ENCODE measurements at regions not wholly inside any gene's neighbourhood (a gene's known extent, or its start where the extent isn't known, plus 50 kb on each side); places are given as distances from the start of the nearest gene placed in this dataset.

DNA sequence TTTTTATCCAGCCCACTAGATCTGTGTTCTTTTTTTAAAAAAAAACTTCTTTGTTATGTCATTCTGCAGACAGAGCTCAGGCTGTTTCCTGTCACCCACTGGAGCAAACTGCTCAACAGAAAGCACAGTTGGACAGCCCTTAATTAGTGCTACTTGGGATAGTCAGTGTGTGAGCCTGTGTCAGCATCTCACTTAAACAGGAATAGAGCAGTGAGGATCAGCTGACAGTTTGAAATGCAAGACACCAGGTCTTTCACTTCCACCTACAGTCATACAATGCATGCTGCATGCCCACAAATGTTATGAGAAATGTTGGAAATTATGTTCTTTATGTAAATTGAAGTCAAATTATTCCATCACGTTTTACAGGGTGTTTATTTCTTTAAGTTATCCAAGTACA, 174.9 kb downstream of the NR4A2 start:
- Histone ChIP-seq H3K9me3 (no peaks in the 10 kb centered on the region), H3K36me3 (replicated peaks in 1 of 2; ENCODE audit: control insufficient read depth in 1 of 2, insufficient read depth in 2 of 2, low read length in 1 of 2) (no peaks in the 10 kb centered on the region), H3K9me2 (no peaks in the 10 kb centered on the region), H2AFZ (ENCODE audit: low read depth) (no peak overlapping the region), H3K4me2 (no peak overlapping the region), H4K20me1 (ENCODE audit: insufficient read depth) (no peaks in the 10 kb centered on the region), H3K27ac (ENCODE audit: low read depth in 2 of 2, low read length in 1 of 2) (no peak overlapping the region), H3K79me2 (ENCODE audit: insufficient read depth) (no peaks in the 10 kb centered on the region), H3K4me1 (ENCODE audit: control insufficient read depth in 1 of 2, insufficient read depth in 2 of 2, low read depth in 1 of 2, low read length in 1 of 2) (no peaks in the 10 kb centered on the region), H3K27me3 (ENCODE audit: insufficient read depth) (no peaks in the 10 kb centered on the region), H3K4me3 (ENCODE audit: low read depth in 2 of 2, low read length in 1 of 2) (no peak overlapping the region), H3K9ac (no peak overlapping the region), H3F3A (replicated peaks; ENCODE audit: insufficient read depth) (no peaks in the 10 kb centered on the region)
- TF ChIP-seq FOSL2 (IDR thresholded peaks at IDR 0.05; ENCODE audit: borderline replicate concordance, low read depth) = no peak
- TF ChIP-seq, protein P1, sequence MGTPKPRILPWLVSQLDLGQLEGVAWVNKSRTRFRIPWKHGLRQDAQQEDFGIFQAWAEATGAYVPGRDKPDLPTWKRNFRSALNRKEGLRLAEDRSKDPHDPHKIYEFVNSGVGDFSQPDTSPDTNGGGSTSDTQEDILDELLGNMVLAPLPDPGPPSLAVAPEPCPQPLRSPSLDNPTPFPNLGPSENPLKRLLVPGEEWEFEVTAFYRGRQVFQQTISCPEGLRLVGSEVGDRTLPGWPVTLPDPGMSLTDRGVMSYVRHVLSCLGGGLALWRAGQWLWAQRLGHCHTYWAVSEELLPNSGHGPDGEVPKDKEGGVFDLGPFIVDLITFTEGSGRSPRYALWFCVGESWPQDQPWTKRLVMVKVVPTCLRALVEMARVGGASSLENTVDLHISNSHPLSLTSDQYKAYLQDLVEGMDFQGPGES (IDR thresholded peaks at IDR 0.05; ENCODE audit: low read depth, low read length) = no peak
- TF ChIP-seq, protein P2, sequence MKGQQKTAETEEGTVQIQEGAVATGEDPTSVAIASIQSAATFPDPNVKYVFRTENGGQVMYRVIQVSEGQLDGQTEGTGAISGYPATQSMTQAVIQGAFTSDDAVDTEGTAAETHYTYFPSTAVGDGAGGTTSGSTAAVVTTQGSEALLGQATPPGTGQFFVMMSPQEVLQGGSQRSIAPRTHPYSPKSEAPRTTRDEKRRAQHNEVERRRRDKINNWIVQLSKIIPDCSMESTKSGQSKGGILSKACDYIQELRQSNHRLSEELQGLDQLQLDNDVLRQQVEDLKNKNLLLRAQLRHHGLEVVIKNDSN (IDR thresholded peaks at IDR 0.05; ENCODE audit: borderline replicate concordance, low read depth) = no peak
- TF ChIP-seq, protein P3, sequence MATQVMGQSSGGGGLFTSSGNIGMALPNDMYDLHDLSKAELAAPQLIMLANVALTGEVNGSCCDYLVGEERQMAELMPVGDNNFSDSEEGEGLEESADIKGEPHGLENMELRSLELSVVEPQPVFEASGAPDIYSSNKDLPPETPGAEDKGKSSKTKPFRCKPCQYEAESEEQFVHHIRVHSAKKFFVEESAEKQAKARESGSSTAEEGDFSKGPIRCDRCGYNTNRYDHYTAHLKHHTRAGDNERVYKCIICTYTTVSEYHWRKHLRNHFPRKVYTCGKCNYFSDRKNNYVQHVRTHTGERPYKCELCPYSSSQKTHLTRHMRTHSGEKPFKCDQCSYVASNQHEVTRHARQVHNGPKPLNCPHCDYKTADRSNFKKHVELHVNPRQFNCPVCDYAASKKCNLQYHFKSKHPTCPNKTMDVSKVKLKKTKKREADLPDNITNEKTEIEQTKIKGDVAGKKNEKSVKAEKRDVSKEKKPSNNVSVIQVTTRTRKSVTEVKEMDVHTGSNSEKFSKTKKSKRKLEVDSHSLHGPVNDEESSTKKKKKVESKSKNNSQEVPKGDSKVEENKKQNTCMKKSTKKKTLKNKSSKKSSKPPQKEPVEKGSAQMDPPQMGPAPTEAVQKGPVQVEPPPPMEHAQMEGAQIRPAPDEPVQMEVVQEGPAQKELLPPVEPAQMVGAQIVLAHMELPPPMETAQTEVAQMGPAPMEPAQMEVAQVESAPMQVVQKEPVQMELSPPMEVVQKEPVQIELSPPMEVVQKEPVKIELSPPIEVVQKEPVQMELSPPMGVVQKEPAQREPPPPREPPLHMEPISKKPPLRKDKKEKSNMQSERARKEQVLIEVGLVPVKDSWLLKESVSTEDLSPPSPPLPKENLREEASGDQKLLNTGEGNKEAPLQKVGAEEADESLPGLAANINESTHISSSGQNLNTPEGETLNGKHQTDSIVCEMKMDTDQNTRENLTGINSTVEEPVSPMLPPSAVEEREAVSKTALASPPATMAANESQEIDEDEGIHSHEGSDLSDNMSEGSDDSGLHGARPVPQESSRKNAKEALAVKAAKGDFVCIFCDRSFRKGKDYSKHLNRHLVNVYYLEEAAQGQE (IDR thresholded peaks at IDR 0.05; ENCODE audit: low read depth, low read length) = no peak
- no peak for TF ChIP-seq RFX5 (IDR thresholded peaks at IDR 0.05; ENCODE audit: low read length)
- TF ChIP-seq RXRA (IDR thresholded peaks at IDR 0.05; ENCODE audit: borderline replicate concordance, low read depth) = no peak
- ChIA-PET POLR2A (no interaction called here), CTCF (no interaction called here)
- 3% methylated on average over 1 of the region's 1 CpG for WGBS (ENCODE audit: low lambda C conversion rate)
- no peak for DNase-seq

DNA sequence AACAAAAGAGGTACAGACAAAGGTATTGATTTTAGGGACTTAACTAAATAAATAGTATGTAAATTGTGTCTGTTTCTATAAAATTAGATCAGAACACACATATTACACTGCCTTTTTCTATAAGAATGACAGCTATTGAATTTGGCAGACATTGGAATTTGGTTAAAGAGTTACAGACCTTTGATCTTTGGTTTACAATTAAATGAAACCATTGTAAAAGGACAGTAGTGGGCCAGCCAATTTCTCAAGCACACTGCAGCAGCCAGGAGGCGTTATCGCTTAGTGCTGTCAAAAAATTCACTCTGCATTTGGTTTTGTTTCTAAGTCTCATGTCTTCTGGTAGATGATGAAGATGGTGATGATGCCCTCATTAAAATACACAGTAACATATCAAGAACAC, 175.9 kb downstream of the NR4A2 start:
- Histone ChIP-seq H2AFZ (ENCODE audit: low read depth) (no peak overlapping the region), H3K4me3 (ENCODE audit: low read depth in 2 of 2, low read length in 1 of 2) (no peak overlapping the region), H3K27ac (ENCODE audit: low read depth in 2 of 2, low read length in 1 of 2) (no peak overlapping the region), H3K9me2 (no peaks in the 10 kb centered on the region), H3K4me1 (ENCODE audit: control insufficient read depth in 1 of 2, insufficient read depth in 2 of 2, low read depth in 1 of 2, low read length in 1 of 2) (no peaks in the 10 kb centered on the region), H3K9me3 (no peaks in the 10 kb centered on the region), H4K20me1 (ENCODE audit: insufficient read depth) (no peaks in the 10 kb centered on the region), H3K9ac (no peak overlapping the region), H3K27me3 (ENCODE audit: insufficient read depth) (no peaks in the 10 kb centered on the region), H3K79me2 (ENCODE audit: insufficient read depth) (no peaks in the 10 kb centered on the region), H3F3A (replicated peaks; ENCODE audit: insufficient read depth) (no peaks in the 10 kb centered on the region), H3K36me3 (replicated peaks in 1 of 2; ENCODE audit: control insufficient read depth in 1 of 2, insufficient read depth in 2 of 2, low read length in 1 of 2) (no peaks in the 10 kb centered on the region), H3K4me2 (no peak overlapping the region)
- TF ChIP-seq, protein P4, sequence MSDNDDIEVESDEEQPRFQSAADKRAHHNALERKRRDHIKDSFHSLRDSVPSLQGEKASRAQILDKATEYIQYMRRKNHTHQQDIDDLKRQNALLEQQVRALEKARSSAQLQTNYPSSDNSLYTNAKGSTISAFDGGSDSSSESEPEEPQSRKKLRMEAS (IDR thresholded peaks at IDR 0.05; ENCODE audit: low read depth) = no peak
- TF ChIP-seq CHD2 (IDR thresholded peaks at IDR 0.05; ENCODE audit: low read length, partially characterized antibody) (no peak), FOXJ3 (CRISPR knock-in tag; IDR thresholded peaks at IDR 0.05) (no peak), TEAD4 (IDR thresholded peaks at IDR 0.05; ENCODE audit: borderline replicate concordance, insufficient read depth) (no peak), RAD21 (IDR thresholded peaks at IDR 0.05; ENCODE audit: low read length) (no peak)
- no peak for DNase-seq
- 10% methylated on average over 2 of the region's 2 CpGs for WGBS (ENCODE audit: low lambda C conversion rate)
- ChIA-PET CTCF (no interaction called here), POLR2A (no interaction called here)
